Uterus (tissue), 3 donors: ENCODE measurements at regions not wholly inside any gene's neighbourhood (a gene's known extent, or its start where the extent isn't known, plus 50 kb on each side); places are given as distances from the start of the nearest gene placed in this dataset.

Source experiments
- DNase-seq, 2 donors: peaks; one replicate each; pipeline ENCODE4 v3.0.0-alpha.2; 2019 to 2020
- H3K27ac ChIP-seq, 2 donors: fragments of 200-600 bp; sonication (generic); 1 replicate in 1 of 2; 2 replicates in 1 of 2; pipeline ENCODE4 v1.5.1; 2016 to 2018
- H3K27me3 ChIP-seq, 2 donors: fragments of 200-600 bp; sonication (generic); one replicate each; pipeline ENCODE4 v1.5.1; 2018 to 2019; ENCODE audit warnings: control low read depth in 1 of 2
- H3K36me3 ChIP-seq, 2 donors: fragments of 200-600 bp; sonication (generic); one replicate each; pipeline ENCODE4 v1.5.1; 2019; ENCODE audit warnings: control low read depth in 1 of 2
- H3K4me1 ChIP-seq, 2 donors: fragments of 200-600 bp; sonication (generic); one replicate each; pipeline ENCODE4 v1.5.1; 2018 to 2019; ENCODE audit warnings: control low read depth in 1 of 2
- H3K4me3 ChIP-seq, 2 donors: fragments of 200-600 bp; sonication (generic); 1 replicate in 1 of 2; 2 replicates in 1 of 2; pipeline ENCODE4 v1.5.1; 2018 to 2019; ENCODE audit warnings: mild to moderate bottlenecking in 1 of 2
- H3K9me3 ChIP-seq, 2 donors: fragments of 200-600 bp; sonication (generic); one replicate each; pipeline ENCODE4 v1.5.1; 2019; ENCODE audit warnings: control low read depth in 1 of 2
- CTCF ChIP-seq, 4 experiments: fragments of 200-600 bp in 2 of 4; fragments of 450-650 bp in 2 of 4; sonication (generic) in 2 of 4; IDR thresholded peaks; one replicate each; pipeline ENCODE4 v1.5.1; 2016 to 2019; ENCODE audit warnings: antibody characterized with exemption in 4 of 4, mild to moderate bottlenecking in 2 of 4, moderate library complexity in 1 of 4
- POLR2A ChIP-seq, 2 donors: fragments of 450-650 bp; IDR thresholded peaks; one replicate each; pipeline ENCODE4 v1.6.1; 2016; ENCODE audit warnings: antibody characterized with exemption in 2 of 2, mild to moderate bottlenecking in 1 of 2, moderate library complexity in 1 of 2
- intact Hi-C: fragments of 100-400 bp; cut with DNase I; formaldehyde crosslinking; loops from one replicate; pipeline ENCODE4 v1.15.1; 2023; ENCODE audit warnings: low total_unique reads
- donor health status: DM: yes; HTN: yes; CAD: no.

GRCh38 chr1:168372861-168373371 lies 92.2 kb downstream of the TBX19 start:
- Histone ChIP-seq H3K27ac (peak overlapping the region; percentile 38 to 57), H3K4me1 (no peaks in the 10 kb centered on the region), H3K36me3 (no peaks in the 10 kb centered on the region), H3K27me3 (no peaks in the 10 kb centered on the region), H3K9me3 (no peaks in the 10 kb centered on the region), H3K4me3 (no peak overlapping the region)
- intact Hi-C loops = no loop called here
- TF ChIP-seq POLR2A (IDR thresholded peaks at IDR 0.05) (no peak), CTCF (IDR thresholded peaks at IDR 0.05) (no peak)
- peak in 1 of 2 donors; percentile 35 for DNase-seq

GRCh38 chr1:168372307-168372706 lies 91.6 kb downstream of the TBX19 start:
- H3K4me1 ChIP-seq = no peaks in the 10 kb centered on the region
- H3K9me3 ChIP-seq = no peaks in the 10 kb centered on the region
- peak overlapping the region; percentile 38 to 57 for H3K27ac ChIP-seq
- no peak overlapping the region for H3K4me3 ChIP-seq
- no peaks in the 10 kb centered on the region for H3K36me3 ChIP-seq
- no peak for TF ChIP-seq CTCF (IDR thresholded peaks at IDR 0.05)
- no peak for TF ChIP-seq POLR2A (IDR thresholded peaks at IDR 0.05)
- no peak for DNase-seq
- no peaks in the 10 kb centered on the region for H3K27me3 ChIP-seq
- intact Hi-C loops = no loop called here

- H3K27ac ChIP-seq = peak overlapping the region; percentile 38 to 57
- DNase-seq = no peak
- H3K4me1 ChIP-seq = no peaks in the 10 kb centered on the region
- H3K27me3 ChIP-seq = no peaks in the 10 kb centered on the region
- intact Hi-C loops = no loop called here
- no peak overlapping the region for H3K4me3 ChIP-seq
- H3K9me3 ChIP-seq = no peaks in the 10 kb centered on the region
- TF ChIP-seq POLR2A (IDR thresholded peaks at IDR 0.05) = no peak
- no peak for TF ChIP-seq CTCF (IDR thresholded peaks at IDR 0.05)
- H3K36me3 ChIP-seq = no peaks in the 10 kb centered on the region
Measured at GRCh38 chr1:168371477-168371876, 90.8 kb downstream of the TBX19 start.

- Histone ChIP-seq H3K27me3 (no peaks in the 10 kb centered on the region), H3K27ac (peak overlapping the region; percentile 38 to 57)
- intact Hi-C loops = no loop called here
Measured at GRCh38 chr1:168370586-168370985, 89.9 kb downstream of the TBX19 start.

GRCh38 chr1:168369655-168370054 lies 89.0 kb downstream of the TBX19 start:
- Histone ChIP-seq H3K36me3 (no peaks in the 10 kb centered on the region), H3K4me1 (no peaks in the 10 kb centered on the region), H3K9me3 (no peaks in the 10 kb centered on the region), H3K4me3 (no peak overlapping the region), H3K27me3 (no peaks in the 10 kb centered on the region), H3K27ac (no peak overlapping the region)
- no peak for TF ChIP-seq CTCF (IDR thresholded peaks at IDR 0.05)
- TF ChIP-seq POLR2A (IDR thresholded peaks at IDR 0.05) = no peak
- intact Hi-C loops = no loop called here
- no peak for DNase-seq

More at GRCh38 chr1:168370586-168370985, 89.9 kb downstream of the TBX19 start:
- TF ChIP-seq CTCF (IDR thresholded peaks at IDR 0.05) (no peak), POLR2A (IDR thresholded peaks at IDR 0.05) (no peak)
- DNase-seq = no peak
- Histone ChIP-seq H3K36me3 (no peaks in the 10 kb centered on the region), H3K4me1 (no peaks in the 10 kb centered on the region), H3K9me3 (no peaks in the 10 kb centered on the region), H3K4me3 (no peak overlapping the region)
